ENCODE measurements at regions not wholly inside any gene's neighbourhood (a gene's known extent, or its start where the extent isn't known, plus 50 kb on each side); places are given as distances from the start of the nearest gene placed in this dataset.
A peak's percentile ranks its signal among the peaks of the same experiment; 100 is the strongest.

DNA sequence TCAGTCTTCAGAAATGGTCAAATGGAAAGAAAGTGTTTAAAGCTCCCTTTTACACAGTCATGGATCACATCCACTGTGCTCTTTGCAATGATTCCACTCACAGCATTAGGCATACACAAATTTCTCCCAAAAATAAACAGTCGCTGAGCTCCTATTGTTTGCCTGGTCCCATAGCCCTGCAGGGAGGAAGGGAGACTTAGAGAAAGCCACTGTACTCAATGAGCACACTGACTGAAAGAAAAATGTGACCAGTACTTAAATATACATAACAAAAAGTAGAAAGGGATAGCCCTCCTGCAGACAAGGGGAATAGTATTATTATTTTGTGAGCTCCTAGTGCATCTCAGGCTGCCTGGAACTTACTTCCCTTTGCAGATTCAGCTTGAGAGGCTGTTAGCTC is 853.2 kb downstream of the GRID1 start:
- DNase-seq, result no peak

DNA sequence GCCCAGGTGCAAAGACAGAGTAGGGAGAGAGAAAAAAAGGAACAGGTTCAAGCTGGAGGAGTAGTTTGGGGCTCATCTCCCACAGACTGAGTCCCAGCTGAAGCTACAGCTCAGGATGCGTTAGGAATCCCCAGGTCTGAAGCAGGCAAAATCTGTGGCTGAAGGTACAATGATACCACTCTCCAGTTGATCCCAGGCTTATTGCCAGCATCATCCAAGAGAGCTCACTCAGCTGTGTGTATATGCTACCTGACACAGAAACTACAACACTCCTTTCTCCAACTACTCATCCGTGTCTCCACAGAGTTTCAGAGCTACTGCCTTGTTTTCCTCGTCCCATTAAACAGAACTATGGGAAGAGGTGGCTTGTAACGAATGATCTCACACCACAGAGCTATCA is 851.3 kb downstream of the GRID1 start:
- DNase-seq, result no peak

DNA sequence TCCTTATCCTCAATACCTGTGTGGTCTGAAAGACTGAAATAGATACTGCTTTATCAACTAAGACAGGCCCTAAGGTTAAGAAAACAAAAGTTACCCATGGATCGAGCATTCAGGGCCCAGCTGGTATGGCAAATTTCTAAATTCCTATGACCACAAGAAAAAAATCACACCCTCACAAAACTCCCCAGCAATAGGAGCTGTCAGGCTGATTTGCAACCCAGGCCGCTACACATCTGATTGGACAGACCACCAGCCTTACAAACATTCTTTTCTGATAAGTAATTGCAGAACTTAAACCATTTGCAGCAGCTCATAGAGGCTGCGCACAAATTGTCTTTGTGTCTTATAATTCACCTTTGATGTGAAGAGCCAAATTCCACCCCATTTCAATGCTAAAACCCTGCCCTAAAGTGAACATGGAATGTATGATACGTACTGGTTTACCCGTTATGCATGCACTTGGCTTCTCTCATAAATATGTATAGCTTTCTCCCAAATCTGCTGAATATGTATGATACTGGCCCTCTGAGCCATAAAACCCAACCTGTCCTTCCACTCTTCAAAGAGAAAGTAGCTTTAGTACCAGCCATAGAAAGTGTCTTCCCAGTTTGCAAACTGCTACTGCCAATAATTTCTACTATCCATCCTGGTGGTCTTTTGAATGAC is 842.5 kb downstream of the GRID1 start:
- DNase-seq, result no peak

DNA sequence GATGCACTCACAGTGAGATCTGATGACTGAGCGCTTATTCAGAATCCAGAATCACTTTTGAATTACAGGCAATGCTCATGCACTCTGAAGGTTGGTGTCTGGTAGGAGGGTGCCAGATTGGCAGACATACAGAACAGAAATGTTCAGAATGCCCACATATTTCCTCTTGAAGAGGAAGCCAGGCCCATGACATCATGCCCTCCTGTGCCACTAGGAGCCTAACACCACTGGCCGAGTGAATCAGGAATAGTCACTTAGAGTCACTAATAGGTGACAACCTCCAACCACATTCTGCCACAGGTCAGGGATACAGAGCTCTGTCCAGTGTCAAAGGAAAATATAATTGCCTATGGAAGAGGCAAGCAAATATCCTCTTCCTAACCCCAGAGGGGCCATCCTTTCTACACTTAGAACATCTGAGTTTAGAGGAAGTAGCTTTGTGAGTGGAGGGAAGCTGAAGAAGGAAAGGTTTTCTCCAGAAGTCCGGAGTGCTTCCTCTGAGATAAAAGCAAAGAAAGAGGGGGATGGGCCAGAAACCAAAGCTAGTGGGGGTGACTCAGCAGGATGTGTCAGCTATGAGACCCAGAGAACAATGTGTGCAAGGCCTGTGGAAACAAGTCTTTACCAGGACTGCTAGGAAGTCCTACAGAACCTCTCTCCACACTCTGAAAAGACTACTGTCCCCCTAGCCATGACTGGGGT is 838.8 kb downstream of the GRID1 start:
- DNase-seq, result peak; percentile 2

DNA sequence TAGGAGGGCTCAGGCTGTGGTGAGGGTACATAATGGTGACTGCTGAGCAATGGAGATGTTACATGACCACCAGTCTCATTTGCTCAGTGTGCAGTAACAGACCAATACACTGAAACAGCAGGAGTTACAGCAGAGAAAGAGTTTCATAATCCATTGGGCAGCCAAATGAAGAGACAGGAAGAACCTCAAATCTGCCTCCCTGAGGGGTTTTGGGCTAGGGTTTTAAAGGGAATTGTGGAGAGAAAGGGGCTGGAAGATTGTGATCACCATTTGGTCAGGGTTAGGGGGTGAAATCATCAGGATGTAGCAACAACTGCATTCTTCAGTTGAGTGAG is 838.3 kb downstream of the GRID1 start:
- no peak for DNase-seq

DNA sequence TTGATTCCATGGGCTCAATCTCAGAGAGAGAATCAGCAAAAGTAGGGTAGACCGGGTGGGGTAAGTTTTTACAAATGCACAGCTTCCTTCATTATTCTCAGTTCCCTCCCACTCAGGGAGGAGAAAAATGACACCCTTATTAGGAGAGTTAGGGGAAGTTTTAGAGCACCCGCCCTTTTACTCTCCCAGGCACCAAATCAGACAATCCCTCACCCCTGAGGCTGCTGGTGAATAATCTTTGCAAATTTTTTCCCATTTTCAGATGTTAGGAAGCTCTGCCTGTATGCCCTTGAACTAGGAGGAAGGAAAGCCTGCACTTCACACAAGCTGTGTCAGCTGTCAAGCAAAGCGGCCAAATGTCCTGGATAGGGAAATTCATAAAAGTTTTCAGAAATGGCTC is 834.9 kb downstream of the GRID1 start:
- no peak for DNase-seq

DNA sequence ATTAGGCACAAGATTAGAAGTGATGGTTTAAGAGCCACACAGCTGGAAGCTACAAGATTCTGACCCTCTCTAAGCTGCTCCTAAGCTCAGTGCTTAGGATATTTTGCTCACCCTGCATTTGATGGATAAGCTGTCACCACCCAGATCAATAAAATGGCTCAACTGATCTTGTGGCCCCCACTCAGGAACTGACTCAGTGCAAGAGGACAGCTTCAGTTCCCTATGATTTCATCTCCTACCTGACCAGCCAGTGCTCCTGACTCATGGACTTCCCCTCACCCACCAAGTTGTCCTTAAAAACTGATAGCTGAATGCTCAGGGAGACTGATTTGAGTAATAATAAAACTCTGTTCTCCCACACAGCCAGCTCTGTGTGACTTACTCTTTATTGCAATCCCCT is 833.8 kb downstream of the GRID1 start:
- no peak for DNase-seq

DNA sequence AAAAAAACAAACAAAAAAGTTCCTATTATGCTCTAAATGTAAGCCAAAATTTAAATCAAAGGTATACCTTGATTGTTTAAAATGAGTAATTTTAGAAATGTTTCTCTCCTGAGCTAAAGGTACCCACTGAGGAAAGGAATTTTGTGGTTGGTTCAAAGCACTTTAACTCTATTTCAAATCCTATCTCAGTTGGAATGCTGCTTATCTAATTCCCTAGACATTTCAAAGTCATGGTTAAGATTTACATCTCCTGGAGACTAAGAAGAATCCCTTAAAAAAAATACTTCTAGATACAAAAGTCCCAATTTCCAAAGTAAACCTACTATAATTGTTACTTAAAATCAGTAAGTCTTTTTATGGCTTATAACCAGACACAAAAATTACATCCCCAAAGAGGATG is 830.7 kb downstream of the GRID1 start:
- DNase-seq, result no peak

DNA sequence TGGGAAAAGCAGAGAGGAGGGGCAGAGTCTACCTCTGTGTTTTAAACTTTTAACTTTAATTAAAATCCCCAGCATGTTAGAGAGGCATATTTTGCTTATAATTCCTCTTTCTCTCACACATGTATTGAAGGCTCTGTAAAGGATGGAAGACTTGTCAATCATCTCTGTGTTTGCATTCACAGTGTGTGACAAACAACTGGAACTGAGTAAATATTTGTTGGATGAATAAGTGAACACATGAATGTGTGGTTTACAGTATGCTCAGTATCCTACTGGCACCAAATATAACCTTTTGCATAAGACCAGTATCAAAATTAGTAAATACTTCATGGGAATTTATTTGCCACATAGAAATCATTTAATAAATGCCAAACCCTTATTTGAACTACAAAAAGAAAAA is 829.0 kb downstream of the GRID1 start:
- no peak for DNase-seq

DNA sequence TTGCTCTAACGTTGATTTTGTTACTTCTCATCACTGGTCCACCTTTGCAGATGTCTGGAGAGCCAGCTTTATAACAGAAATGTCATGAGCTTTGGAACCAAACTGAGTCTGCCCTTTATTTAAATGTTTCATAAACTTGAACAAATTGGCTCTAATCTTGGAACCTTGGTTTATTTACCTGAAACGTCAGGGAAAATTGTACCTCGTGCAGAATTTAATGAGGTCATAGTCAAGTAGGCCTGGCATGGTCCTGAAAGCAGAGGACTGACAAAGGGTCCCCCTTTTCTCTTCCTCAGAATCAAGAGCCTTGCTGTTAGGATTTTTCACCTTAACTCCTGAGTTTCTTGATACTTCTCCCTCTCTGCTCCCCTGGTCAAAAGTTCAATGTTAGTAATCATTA is 828.0 kb downstream of the GRID1 start:
- DNase-seq, result no peak

DNA sequence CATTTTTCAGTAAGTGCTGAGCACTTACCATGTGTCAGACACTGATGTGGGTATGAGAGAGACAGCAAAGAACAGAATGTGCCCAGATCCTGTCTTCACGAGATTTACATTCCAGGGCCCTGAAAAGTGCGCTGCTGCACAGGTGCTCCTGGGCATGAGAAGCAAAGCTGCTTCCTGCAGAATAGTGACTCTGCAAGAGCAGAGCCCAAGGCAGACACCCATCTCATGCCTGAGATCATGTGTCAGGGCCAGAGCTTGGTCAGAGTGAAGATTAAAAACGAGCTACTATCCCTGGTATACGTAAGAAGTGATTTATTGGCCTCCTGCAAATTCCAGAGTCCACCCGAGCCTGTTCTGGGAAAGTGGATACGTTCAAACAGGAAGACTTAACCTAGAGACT is 824.4 kb downstream of the GRID1 start:
- no peak for DNase-seq

DNA sequence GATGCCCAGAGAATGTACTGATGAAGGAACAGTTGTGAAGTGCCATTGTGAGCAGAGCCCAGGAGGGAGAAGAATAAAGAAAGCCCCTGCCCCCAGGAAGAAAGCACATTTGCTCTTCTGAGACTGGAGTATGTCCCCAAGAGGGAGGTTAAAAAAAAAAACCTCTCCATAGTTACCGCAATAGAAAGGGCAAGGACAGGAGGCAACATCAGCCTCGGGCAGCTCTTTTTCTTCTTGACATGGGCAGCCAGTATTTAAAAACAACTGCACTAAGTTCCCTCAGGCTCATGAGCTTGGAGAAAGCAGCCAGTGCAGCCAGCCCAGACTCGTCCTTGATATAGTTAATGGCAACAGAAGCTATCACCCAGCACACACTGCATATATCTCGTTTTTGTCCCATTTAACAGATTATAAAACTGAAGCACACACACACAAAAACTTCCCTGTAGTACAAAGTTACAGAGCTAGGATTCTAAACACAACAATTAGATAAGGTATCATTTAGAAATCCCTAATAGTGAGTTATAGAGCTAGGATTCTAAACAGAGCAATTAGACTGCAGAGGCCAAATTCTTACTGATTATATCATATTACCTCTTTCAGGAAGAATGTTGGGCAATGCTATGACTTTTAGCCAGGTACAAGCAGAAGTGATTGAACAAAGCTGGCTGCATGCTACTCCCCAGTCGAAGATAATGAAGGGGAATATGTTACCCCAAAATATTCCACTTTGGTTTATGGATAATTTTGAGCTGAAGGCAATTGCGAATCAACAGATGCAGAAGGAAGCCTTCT is 823.5 kb downstream of the GRID1 start:
- no peak for DNase-seq

DNA sequence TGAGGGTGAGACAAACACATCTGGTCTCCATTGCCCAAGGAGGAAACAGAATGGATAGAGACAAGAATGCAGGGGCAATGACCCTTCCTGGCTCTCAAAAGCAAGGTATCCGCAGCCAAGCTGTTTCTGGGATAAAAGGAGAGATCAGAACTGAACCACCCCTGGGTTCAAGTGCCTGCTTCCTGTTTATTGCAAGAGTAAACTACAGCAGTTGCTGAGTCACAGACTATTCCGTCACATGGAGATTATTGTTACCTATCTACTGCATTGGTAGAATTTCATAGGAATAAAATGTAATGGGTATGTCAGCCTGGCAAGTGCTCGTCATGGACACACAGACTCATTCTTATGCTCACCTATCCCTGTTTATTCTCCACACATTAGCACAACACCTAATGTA is 821.6 kb downstream of the GRID1 start:
- DNase-seq, result no peak

DNA sequence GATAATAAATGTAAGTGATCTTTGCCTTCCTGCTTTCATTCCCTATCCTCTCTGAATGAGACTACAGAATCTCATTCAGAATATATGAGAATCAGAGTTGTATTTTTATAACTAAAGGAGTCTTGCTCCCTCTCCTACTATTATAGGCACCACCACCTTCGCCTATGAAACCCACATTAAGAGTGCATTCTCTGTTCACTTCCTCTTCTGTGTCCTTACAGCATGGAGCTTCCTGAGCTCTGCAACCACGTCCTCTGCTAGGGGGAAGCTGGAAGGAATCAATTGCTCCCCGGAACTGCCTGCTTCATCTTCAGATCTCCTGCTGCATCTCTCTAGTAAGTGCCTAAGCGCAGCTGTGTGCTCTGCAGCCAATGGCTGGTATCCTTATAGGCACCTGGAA is 820.7 kb downstream of the GRID1 start:
- no peak for DNase-seq

DNA sequence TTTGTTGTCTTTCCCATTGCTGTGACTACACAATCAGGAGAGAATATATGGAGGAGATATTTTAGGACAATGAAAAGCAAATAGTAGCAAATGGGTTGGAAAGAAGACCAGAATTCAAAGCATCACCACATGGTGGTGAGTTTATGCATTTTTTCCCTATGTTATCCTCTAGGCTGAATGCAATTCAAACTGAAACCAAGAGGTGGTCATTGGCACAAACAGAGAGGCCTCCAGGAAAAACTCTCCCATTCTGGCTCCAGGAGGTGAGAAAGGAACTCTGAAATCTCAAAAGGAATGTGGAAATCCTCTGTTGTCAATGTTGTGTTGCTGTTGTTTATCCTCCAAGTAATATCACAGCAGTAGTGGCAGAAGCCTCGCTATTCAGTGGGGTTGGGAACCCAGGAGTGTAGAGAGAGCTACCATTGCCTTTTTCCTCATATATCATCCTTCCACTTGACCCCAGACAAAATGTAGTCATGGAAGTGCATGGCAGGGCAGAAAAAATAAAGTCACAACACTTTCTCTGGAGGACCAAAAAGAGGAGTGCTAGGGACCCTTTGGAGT is 819.1 kb downstream of the GRID1 start:
- DNase-seq, result no peak

DNA sequence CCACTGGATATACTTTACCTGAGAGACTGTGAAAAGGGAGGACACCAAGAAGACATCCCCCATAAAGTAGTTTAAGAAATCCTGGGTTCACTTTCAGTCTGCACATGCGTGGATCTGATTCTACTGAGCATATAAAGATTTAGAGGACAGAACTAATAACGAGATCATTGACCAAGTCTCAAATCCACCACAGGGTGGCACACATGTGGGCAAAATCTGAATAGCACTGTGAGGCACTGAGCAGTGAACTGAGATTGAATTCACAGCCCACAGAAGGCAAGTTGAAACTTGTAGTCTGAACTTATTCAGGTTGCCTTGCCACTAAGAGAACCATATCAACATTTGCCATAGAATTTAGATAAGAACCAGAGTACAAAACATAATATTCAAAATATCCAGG is 818.6 kb downstream of the GRID1 start:
- DNase-seq, result no peak

Measured in NK-92 treated with Interleukin-12 subunit alpha and Interleukin-12 subunit beta, amount 100 ng/mL, for 24 hours (cell line).